SK-N-SH (cell line): ENCODE measurements at regions not wholly inside any gene's neighbourhood (a gene's known extent, or its start where the extent isn't known, plus 50 kb on each side); places are given as distances from the start of the nearest gene placed in this dataset.

Experiments
- CTCF ChIA-PET: fragments of 300-600, 350-600 bp; formaldehyde crosslinking; extraction: SDS; loops from one replicate; lab custom pipeline; 2021; lab: Yijun Ruan, JAX
- POLR2A ChIA-PET: fragments of 350-600 bp; sonication (Branson Sonifier 250); formaldehyde crosslinking; extraction: SDS; loops from one replicate; lab custom pipeline; 2020; ENCODE audit warnings: antibody characterized with exemption, inconsistent platforms; lab: Yijun Ruan, JAX
- DNase-seq: peaks from one replicate; pipeline ENCODE4 v3.0.0; 2012
- H2AFZ ChIP-seq: fragments of 200-600 bp; sonication (generic); 2 replicates; pipeline ENCODE4 v1.8.1; 2016; ENCODE audit warnings: antibody characterized with exemption, mild to moderate bottlenecking, low read depth
- H3F3A ChIP-seq: fragments of 200-600 bp; sonication (generic); replicated peaks from 2 replicates; pipeline ENCODE3; 2016; ENCODE audit warnings: antibody characterized with exemption, mild to moderate bottlenecking; ENCODE audit not compliant: insufficient read depth
- H3K27ac ChIP-seq, 2 experiments: fragments of 200-500 bp in 1 of 2; fragments of 200-600 bp in 1 of 2; sonication (Bioruptor generic) in 1 of 2; sonication (generic), shearing (Covaris generic) in 1 of 2; 2 replicates each; pipeline versions ENCODE4 v1.5.1 to v1.6.1; 2014 to 2016; ENCODE audit warnings: low read depth in 2 of 2, inconsistent platforms in 1 of 2, low read length in 1 of 2, mild to moderate bottlenecking in 1 of 2, mixed read lengths in 1 of 2
- H3K27me3 ChIP-seq: fragments of 200-600 bp; sonication (generic), shearing (Covaris generic); 2 replicates; pipeline ENCODE4 v1.6.1; 2016; ENCODE audit warnings: mixed run types; ENCODE audit not compliant: insufficient read depth
- H3K36me3 ChIP-seq, 2 experiments: fragments of 200-500 bp in 1 of 2; fragments of 200-600 bp in 1 of 2; sonication (Bioruptor generic) in 1 of 2; sonication (generic) in 1 of 2; replicated peaks in 1 of 2; 2 replicates each; pipeline versions ENCODE3 to v1.5.1; 2014 to 2016; ENCODE audit warnings: low read length in 1 of 2, mild to moderate bottlenecking in 1 of 2; ENCODE audit not compliant: insufficient read depth in 2 of 2, control insufficient read depth in 1 of 2
- H3K4me1 ChIP-seq, 2 experiments: fragments of 200-500 bp in 1 of 2; fragments of 200-600 bp in 1 of 2; sonication (Bioruptor generic) in 1 of 2; sonication (generic), shearing (Covaris generic) in 1 of 2; 2 replicates each; pipeline versions ENCODE4 v1.5.1 to v1.6.1; 2014 to 2016; ENCODE audit warnings: low read depth in 1 of 2, low read length in 1 of 2, mixed run types in 1 of 2; ENCODE audit not compliant: insufficient read depth in 2 of 2, control insufficient read depth in 1 of 2
- H3K4me2 ChIP-seq: fragments of 200-600 bp; sonication (generic), shearing (Covaris generic); 2 replicates; pipeline ENCODE4 v1.6.1; 2017; ENCODE audit warnings: mixed run types
- H3K4me3 ChIP-seq, 2 experiments: fragments of 200-500 bp in 1 of 2; fragments of 200-600 bp in 1 of 2; sonication (Bioruptor generic) in 1 of 2; sonication (generic), shearing (Covaris generic) in 1 of 2; 2 replicates each; pipeline versions ENCODE4 v1.5.1 to v1.8.1; 2014 to 2016; ENCODE audit warnings: low read depth in 2 of 2, inconsistent platforms in 1 of 2, low read length in 1 of 2, mild to moderate bottlenecking in 1 of 2, mixed read lengths in 1 of 2, moderate library complexity in 1 of 2
- H3K79me2 ChIP-seq: fragments of 200-600 bp; sonication (generic); 2 replicates; pipeline ENCODE4 v1.8.1; 2017; ENCODE audit warnings: mild to moderate bottlenecking; ENCODE audit not compliant: insufficient read depth
- H3K9ac ChIP-seq: fragments of 200-600 bp; sonication (generic); 2 replicates; pipeline ENCODE4 v1.6.1; 2017; ENCODE audit warnings: mixed run types
- H3K9me2 ChIP-seq: fragments of 200-600 bp; sonication (generic); 2 replicates; pipeline ENCODE4 v1.6.1; 2017; ENCODE audit warnings: mixed run types
- H3K9me3 ChIP-seq: fragments of 200-600 bp; sonication (generic); 2 replicates; pipeline ENCODE4 v1.6.1; 2017; ENCODE audit warnings: mixed run types, mild to moderate bottlenecking, moderate library complexity
- H4K20me1 ChIP-seq: fragments of 200-600 bp; sonication (generic); 2 replicates; pipeline ENCODE4 v1.6.1; 2017; ENCODE audit warnings: mild to moderate bottlenecking, mixed run types; ENCODE audit not compliant: insufficient read depth
- CHD2 ChIP-seq: fragments of 150-350 bp; IDR thresholded peaks from 2 replicates; pipeline ENCODE4 v1.6.1; 2018; ENCODE audit warnings: low read length; ENCODE audit not compliant: partially characterized antibody
- EP300 ChIP-seq, 2 experiments: IDR thresholded peaks; 2 replicates each; pipeline versions ENCODE4 v1.4.0 to v1.6.1; 2012; ENCODE audit warnings: borderline replicate concordance in 1 of 2, low read depth in 1 of 2, low read length in 1 of 2
- FOXJ3 ChIP-seq: sonication (generic); formaldehyde crosslinking; IDR thresholded peaks from 2 replicates; pipeline ENCODE4 v1.5.1; 2020; ENCODE audit warnings: mild to moderate bottlenecking, missing genetic modification reagents
- GATA2 ChIP-seq: sonication (generic); formaldehyde crosslinking; IDR thresholded peaks from 2 replicates; pipeline ENCODE4 v1.5.0; 2020; ENCODE audit warnings: mild to moderate bottlenecking, missing genetic modification reagents
- MAX ChIP-seq: IDR thresholded peaks from 2 replicates; pipeline ENCODE4 v1.4.0; 2012; ENCODE audit warnings: low read depth
- MXI1 ChIP-seq: IDR thresholded peaks from 2 replicates; pipeline ENCODE4 v1.6.1; 2012; ENCODE audit warnings: mild to moderate bottlenecking, low read depth, low read length, improper control_type of control experiment
- RCOR1 ChIP-seq: fragments of 150-350 bp; IDR thresholded peaks from 2 replicates; pipeline ENCODE4 v1.6.1; 2017; ENCODE audit warnings: antibody characterized with exemption, low read length
- REST ChIP-seq: IDR thresholded peaks from 2 replicates; pipeline ENCODE4 v1.6.1; 2012; ENCODE audit warnings: mild to moderate bottlenecking, low read depth, low read length, moderate library complexity
- SMC3 ChIP-seq: IDR thresholded peaks from 2 replicates; pipeline ENCODE4 v1.6.1; 2012; ENCODE audit warnings: low read depth, low read length, improper control_type of control experiment
- TAF1 ChIP-seq: IDR thresholded peaks from 2 replicates; pipeline ENCODE4 v1.6.1; 2012; ENCODE audit warnings: low read depth, mild to moderate bottlenecking, low read length, moderate library complexity, borderline replicate concordance
- YY1 ChIP-seq: IDR thresholded peaks from 2 replicates; pipeline ENCODE4 v1.4.0; 2012; ENCODE audit warnings: low read depth, mild to moderate bottlenecking
- ZBTB33 ChIP-seq: IDR thresholded peaks from 2 replicates; pipeline ENCODE4 v1.4.0; 2012; ENCODE audit warnings: low read depth, borderline replicate concordance
- WGBS: methylation state at CpG from one replicate; pipeline ENCODE4 v1.1.6; 2017; ENCODE audit warnings: low lambda C conversion rate; 5-methylcytosine and 5-hydroxymethylcytosine counted together

GRCh38 chr2:106579750-106580197, 92.6 kb downstream of the CD8B2 start:
- H2AFZ ChIP-seq: no peak overlapping the region
- no peaks in the 10 kb centered on the region for H3K9me3 ChIP-seq
- H3K27me3 ChIP-seq: no peaks in the 10 kb centered on the region; the same call in 1 of the 2 replicates
- 7% methylated on average over 8 of the region's 9 CpGs for WGBS
- H3K9me2 ChIP-seq: no peaks in the 10 kb centered on the region
- POLR2A ChIA-PET: interaction anchor here (1.2 kb wide), 1 partner anchor 16 kb away, joined by 5 read pairs; no protein-coding TSS in a partner anchor
- H4K20me1 ChIP-seq: no peaks in the 10 kb centered on the region
- H3K9ac ChIP-seq: no peak overlapping the region
- H3K4me2 ChIP-seq: no peak overlapping the region
- H3K27ac ChIP-seq: peak overlapping the region in 1 of 2 experiments; percentile 97; a peak in 2 of 4 replicates
- H3K4me3 ChIP-seq: no peak overlapping the region; a peak in 1 of 4 replicates
- TF ChIP-seq TAF1 (no peak), EP300 (IDR thresholded peaks at IDR 0.05; ENCODE audit: borderline replicate concordance in 1 of 2, low read depth in 1 of 2, low read length in 1 of 2) (peak in 1 of 2 experiments; percentile 97; a peak in 2 of 4 replicates), FOXJ3 (CRISPR knock-in tag) (peak; percentile 91), MXI1 (peak; percentile 72; the same call in 1 of the 2 replicates), REST (no peak), SMC3 (no peak; the same call in 1 of the 2 replicates), MAX (no peak), ZBTB33 (no peak), GATA2 (CRISPR knock-in tag) (peak; percentile 94; the same call in 1 of the 2 replicates), RCOR1 (peak; percentile 87), YY1 (no peak), CHD2 (peak; percentile 82)
- no peaks in the 10 kb centered on the region for H3F3A ChIP-seq
- H3K79me2 ChIP-seq: no peaks in the 10 kb centered on the region
- H3K36me3 ChIP-seq: no peaks in the 10 kb centered on the region
- DNase-seq: peak; percentile 71
- CTCF ChIA-PET: interaction anchor here (0.7 to 9.9 kb wide), 6 partner anchors 11 to 485 kb away, joined by 3 to 294 read pairs (median 3); no protein-coding TSS in a partner anchor
- H3K4me1 ChIP-seq: peaks cover 0 to 51% of the 10 kb centered on the region in 2 experiments; a peak in 2 of 4 replicates
